ENCODE measurements at regions not wholly inside any gene's neighbourhood (a gene's known extent, or its start where the extent isn't known, plus 50 kb on each side); places are given as distances from the start of the nearest gene placed in this dataset.

- intact Hi-C loops (cut with micrococcal nuclease; ENCODE audit: unreplicated experiment) (no loop called here), in situ Hi-C loops (cut with HindIII; ENCODE audit: extremely low pct_ligation_motif_present, low pct_unique_long_range_greater_than_20kb) (no loop called here)
- H4K20me1 ChIP-seq (ENCODE audit: insufficient read depth, low read length), result no peaks in the 10 kb centered on the region
- BruUV-seq (replicated peaks), result no TSS peak
- TF ChIP-seq FOSL2 (CRISPR knock-in tag; IDR thresholded peaks at IDR 0.05), result no peak
- no peak for TF ChIP-seq ZSCAN12 (CRISPR knock-in tag; IDR thresholded peaks at IDR 0.05)
- no peak for TF ChIP-seq RFXAP (CRISPR knock-in tag; IDR thresholded peaks at IDR 0.05; ENCODE audit: borderline replicate concordance)
- TF ChIP-seq, protein P1, sequence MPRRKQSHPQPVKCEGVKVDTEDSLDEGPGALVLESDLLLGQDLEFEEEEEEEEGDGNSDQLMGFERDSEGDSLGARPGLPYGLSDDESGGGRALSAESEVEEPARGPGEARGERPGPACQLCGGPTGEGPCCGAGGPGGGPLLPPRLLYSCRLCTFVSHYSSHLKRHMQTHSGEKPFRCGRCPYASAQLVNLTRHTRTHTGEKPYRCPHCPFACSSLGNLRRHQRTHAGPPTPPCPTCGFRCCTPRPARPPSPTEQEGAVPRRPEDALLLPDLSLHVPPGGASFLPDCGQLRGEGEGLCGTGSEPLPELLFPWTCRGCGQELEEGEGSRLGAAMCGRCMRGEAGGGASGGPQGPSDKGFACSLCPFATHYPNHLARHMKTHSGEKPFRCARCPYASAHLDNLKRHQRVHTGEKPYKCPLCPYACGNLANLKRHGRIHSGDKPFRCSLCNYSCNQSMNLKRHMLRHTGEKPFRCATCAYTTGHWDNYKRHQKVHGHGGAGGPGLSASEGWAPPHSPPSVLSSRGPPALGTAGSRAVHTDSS (CRISPR knock-in tag; conservative IDR thresholded peaks at IDR 0.05), result no peak
- TF ChIP-seq RFX5 (IDR thresholded peaks at IDR 0.05; ENCODE audit: low read depth, low read length), result no peak
- TF ChIP-seq MXI1 (IDR thresholded peaks at IDR 0.05; ENCODE audit: borderline replicate concordance, low read depth, low read length), result no peak
- no peak for TF ChIP-seq KDM5B (CRISPR knock-in tag; IDR thresholded peaks at IDR 0.05; ENCODE audit: borderline replicate concordance)
- TF ChIP-seq CBFB (CRISPR knock-in tag; IDR thresholded peaks at IDR 0.05), result no peak
- TF ChIP-seq POLR2G (IDR thresholded peaks at IDR 0.05; ENCODE audit: low read depth, low read length), result no peak
- TF ChIP-seq, protein P2, sequence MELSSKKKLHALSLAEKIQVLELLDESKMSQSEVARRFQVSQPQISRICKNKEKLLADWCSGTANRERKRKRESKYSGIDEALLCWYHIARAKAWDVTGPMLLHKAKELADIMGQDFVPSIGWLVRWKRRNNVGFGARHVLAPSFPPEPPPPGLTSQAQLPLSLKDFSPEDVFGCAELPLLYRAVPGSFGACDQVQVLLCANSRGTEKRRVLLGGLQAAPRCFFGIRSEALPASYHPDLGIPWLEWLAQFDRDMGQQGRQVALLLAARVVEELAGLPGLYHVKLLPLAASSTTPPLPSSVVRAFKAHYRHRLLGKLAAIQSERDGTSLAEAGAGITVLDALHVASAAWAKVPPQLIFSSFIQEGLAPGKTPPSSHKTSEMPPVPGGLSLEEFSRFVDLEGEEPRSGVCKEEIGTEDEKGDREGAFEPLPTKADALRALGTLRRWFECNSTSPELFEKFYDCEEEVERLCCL (CRISPR knock-in tag; IDR thresholded peaks at IDR 0.05; ENCODE audit: borderline replicate concordance), result no peak
- no peak for TF ChIP-seq PHF5A (CRISPR knock-in tag; IDR thresholded peaks at IDR 0.05; ENCODE audit: low read depth, unreplicated experiment)
- TF ChIP-seq ZNF501 (CRISPR knock-in tag; IDR thresholded peaks at IDR 0.05), result no peak
- no peak for TF ChIP-seq ATF3 (CRISPR knock-in tag; IDR thresholded peaks at IDR 0.05)
- TF ChIP-seq SP5 (CRISPR knock-in tag; IDR thresholded peaks at IDR 0.05; ENCODE audit: borderline replicate concordance, low read depth), result no peak
- TF ChIP-seq, protein P3, sequence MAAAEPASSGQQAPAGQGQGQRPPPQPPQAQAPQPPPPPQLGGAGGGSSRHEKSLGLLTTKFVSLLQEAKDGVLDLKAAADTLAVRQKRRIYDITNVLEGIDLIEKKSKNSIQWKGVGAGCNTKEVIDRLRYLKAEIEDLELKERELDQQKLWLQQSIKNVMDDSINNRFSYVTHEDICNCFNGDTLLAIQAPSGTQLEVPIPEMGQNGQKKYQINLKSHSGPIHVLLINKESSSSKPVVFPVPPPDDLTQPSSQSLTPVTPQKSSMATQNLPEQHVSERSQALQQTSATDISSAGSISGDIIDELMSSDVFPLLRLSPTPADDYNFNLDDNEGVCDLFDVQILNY (CRISPR knock-in tag; conservative IDR thresholded peaks at IDR 0.05), result no peak
- no peak for FAIRE-seq
- no peaks in the 10 kb centered on the region for H3K79me2 ChIP-seq (ENCODE audit: insufficient read depth, low read length)
- no peak overlapping the region for H3K4me2 ChIP-seq (ENCODE audit: low read depth, low read length)
- H3K36me3 ChIP-seq (replicated peaks in 1 of 2; ENCODE audit: control insufficient read depth in 1 of 2, insufficient read depth in 2 of 2, low read length in 2 of 2), result no peaks in the 10 kb centered on the region
- DNase-seq (ENCODE audit: low spot score), result no peak
- no peaks in the 10 kb centered on the region for H3K27me3 ChIP-seq (ENCODE audit: control insufficient read depth in 1 of 2, insufficient read depth in 2 of 2, low read length in 2 of 2)
- H3K4me3 ChIP-seq (replicated peaks in 1 of 3; ENCODE audit: insufficient read depth in 1 of 3, low read depth in 2 of 3, low read length in 3 of 3), result no peak overlapping the region
- no peaks in the 10 kb centered on the region for H3K4me1 ChIP-seq (ENCODE audit: insufficient read depth, low read length)
- CTCF ChIA-PET (ENCODE audit: low intra/inter-chr PET ratio, low total read pairs), result no interaction called here
- H3K9me3 ChIP-seq (ENCODE audit: low read length), result peaks cover 50% of the 10 kb centered on the region
- H3K9ac ChIP-seq (ENCODE audit: insufficient read depth, low read depth, low read length), result no peak overlapping the region
- no peak for ATAC-seq
- no peak overlapping the region for H2AFZ ChIP-seq (ENCODE audit: low read length)
- POLR2A ChIA-PET, result no interaction called here
- H3K27ac ChIP-seq (ENCODE audit: extremely low read length, insufficient read depth, low read length), result no peak overlapping the region
Observed at GRCh38 chr2:228581731-228582130, 400.2 kb upstream of the SPHKAP start.

Measured in HepG2 (cell line).